ENCODE measurements at regions not wholly inside any gene's neighbourhood (a gene's known extent, or its start where the extent isn't known, plus 50 kb on each side); places are given as distances from the start of the nearest gene placed in this dataset.
A peak's percentile ranks its signal among the peaks of the same experiment; 100 is the strongest.

GRCh38 chr18:76668119-76668518 lies 154.2 kb upstream of the ZNF236 start:
- CTCF ChIA-PET = interaction anchor here (2.4 kb wide), 1 partner anchor 10 kb away, joined by 10 read pairs; no protein-coding TSS in a partner anchor
- no peak for TF ChIP-seq CTCF (IDR thresholded peaks at IDR 0.05; ENCODE audit: insufficient read depth, low read depth, low read length)
- no peak for DNase-seq (ENCODE audit: low read depth)
- Histone ChIP-seq H3K36me3 (ENCODE audit: control insufficient read depth, insufficient read depth, low read length) (no peaks in the 10 kb centered on the region), H3K27me3 (ENCODE audit: control insufficient read depth, insufficient read depth, low read length) (no peaks in the 10 kb centered on the region; the same call in 1 of the 2 replicates), H3K4me3 (ENCODE audit: low read depth, low read length) (no peak overlapping the region)
- POLR2A ChIA-PET = no interaction called here

- ChIA-PET CTCF (interaction anchor here (2.4 kb wide), 1 partner anchor 10 kb away, joined by 10 read pairs; no protein-coding TSS in a partner anchor), POLR2A (no interaction called here)
- Histone ChIP-seq H3K36me3 (ENCODE audit: control insufficient read depth, insufficient read depth, low read length) (no peaks in the 10 kb centered on the region), H3K4me3 (ENCODE audit: low read depth, low read length) (no peak overlapping the region), H3K27me3 (ENCODE audit: control insufficient read depth, insufficient read depth, low read length) (no peaks in the 10 kb centered on the region; the same call in 1 of the 2 replicates)
- no peak for DNase-seq (ENCODE audit: low read depth)
- TF ChIP-seq CTCF (IDR thresholded peaks at IDR 0.05; ENCODE audit: insufficient read depth, low read depth, low read length) = no peak
These were observed 154.8 kb upstream of the ZNF236 start for GRCh38 chr18:76667603-76668002.

- Histone ChIP-seq H3K36me3 (ENCODE audit: control insufficient read depth, insufficient read depth, low read length) (no peaks in the 10 kb centered on the region), H3K4me3 (ENCODE audit: low read depth, low read length) (no peak overlapping the region), H3K27me3 (ENCODE audit: control insufficient read depth, insufficient read depth, low read length) (peaks cover 10% of the 10 kb centered on the region)
- ChIA-PET POLR2A (no interaction called here), CTCF (interaction anchor here (0.6 to 1.2 kb wide), 2 partner anchors 264 to 274 kb away, joined by 3 to 5 read pairs; no protein-coding TSS in a partner anchor)
- no peak for DNase-seq (ENCODE audit: low read depth)
- TF ChIP-seq CTCF (IDR thresholded peaks at IDR 0.05; ENCODE audit: insufficient read depth, low read depth, low read length) = no peak
These were observed 159.7 kb upstream of the ZNF236 start for GRCh38 chr18:76662626-76663025.

GRCh38 chr18:76660571-76661192 lies 161.7 kb upstream of the ZNF236 start:
- Histone ChIP-seq H3K27me3 (ENCODE audit: control insufficient read depth, insufficient read depth, low read length) (peaks cover 11% of the 10 kb centered on the region), H3K4me3 (ENCODE audit: low read depth, low read length) (no peak overlapping the region), H3K36me3 (ENCODE audit: control insufficient read depth, insufficient read depth, low read length) (no peaks in the 10 kb centered on the region)
- CTCF ChIA-PET = interaction anchor here (0.8 to 1.0 kb wide), 2 partner anchors 13 kb away, joined by 3 to 4 read pairs; no protein-coding TSS in a partner anchor
- DNase-seq (ENCODE audit: low read depth) = no peak
- no peak for TF ChIP-seq CTCF (IDR thresholded peaks at IDR 0.05; ENCODE audit: insufficient read depth, low read depth, low read length)
- POLR2A ChIA-PET = no interaction called here

- CTCF ChIA-PET = interaction anchor here (0.8 to 1.8 kb wide), 5 partner anchors 8 to 250 kb away, joined by 3 to 10 read pairs (median 4); no protein-coding TSS in a partner anchor
- POLR2A ChIA-PET = no interaction called here
- Histone ChIP-seq H3K27me3 (ENCODE audit: control insufficient read depth, insufficient read depth, low read length) (peaks cover 22% of the 10 kb centered on the region), H3K4me3 (ENCODE audit: low read depth, low read length) (no peak overlapping the region), H3K36me3 (ENCODE audit: control insufficient read depth, insufficient read depth, low read length) (no peaks in the 10 kb centered on the region)
- TF ChIP-seq CTCF (IDR thresholded peaks at IDR 0.05; ENCODE audit: insufficient read depth, low read depth, low read length) = peak; percentile 37
- DNase-seq (ENCODE audit: low read depth) = no peak
These were observed 163.6 kb upstream of the ZNF516 start for GRCh38 chr18:76658627-76659026.

Data from BJ (cell line).